HG02884 (cell line): ENCODE measurements at regions not wholly inside any gene's neighbourhood (a gene's known extent, or its start where the extent isn't known, plus 50 kb on each side); places are given as distances from the start of the nearest gene placed in this dataset.
A peak's percentile ranks its signal among the peaks of the same experiment; 100 is the strongest.

Source experiments
- ATAC-seq: cut with Tn5 transposase; IDR thresholded peaks from one replicate; pipeline ENCODE4 v1.9.1; 2021; ENCODE audit warnings: mild to moderate bottlenecking, moderate library complexity; ENCODE audit not compliant: unreplicated experiment

- no peak for ATAC-seq
Measured at GRCh38 chrX:82070948-82071347, 869.0 kb downstream of the SH3BGRL start.

DNA sequence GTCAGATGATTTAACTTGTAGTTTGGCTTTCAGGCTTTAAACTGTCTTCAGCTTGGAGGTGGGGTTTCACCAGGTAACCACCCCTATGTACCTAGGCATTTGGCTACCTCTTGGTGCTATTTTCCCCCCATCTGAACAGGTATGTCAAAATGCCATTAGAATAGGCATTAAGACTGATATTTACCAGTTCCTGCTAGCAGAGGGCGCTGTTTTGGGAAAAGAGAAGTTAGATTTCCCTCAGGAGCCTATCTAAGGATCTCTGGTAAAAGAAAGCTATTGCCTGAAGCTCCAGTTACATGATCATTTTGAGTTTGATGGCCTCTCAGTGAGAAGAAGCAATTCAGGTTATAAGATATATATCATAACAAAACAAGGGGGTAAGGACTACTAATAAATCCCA, 879.1 kb downstream of the SH3BGRL start:
- no peak for ATAC-seq

GRCh38 chrX:82087699-82088098, 885.8 kb downstream of the SH3BGRL start:
- no peak for ATAC-seq

- ATAC-seq = no peak
Measured at GRCh38 chrX:82092307-82092706, 890.4 kb downstream of the SH3BGRL start.

DNA sequence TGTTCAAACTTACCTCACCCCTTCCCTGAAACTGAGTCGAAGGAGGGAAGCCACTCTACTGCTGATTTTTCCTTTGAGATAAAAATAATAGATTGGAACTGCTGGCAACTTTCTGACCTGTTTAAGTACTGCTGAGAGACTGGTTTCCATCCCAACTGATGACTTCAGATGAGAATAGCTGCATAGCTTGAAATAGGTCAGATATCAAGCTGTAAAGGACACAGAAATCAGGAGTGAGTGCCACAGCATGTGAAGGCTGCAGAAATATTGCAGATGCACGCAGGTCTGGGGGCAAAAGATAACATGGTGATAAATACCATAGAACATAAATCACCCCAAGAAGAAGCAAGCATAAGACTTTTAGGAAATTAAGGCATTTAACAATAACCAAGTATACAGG, 923.2 kb downstream of the SH3BGRL start:
- ATAC-seq = no peak

DNA sequence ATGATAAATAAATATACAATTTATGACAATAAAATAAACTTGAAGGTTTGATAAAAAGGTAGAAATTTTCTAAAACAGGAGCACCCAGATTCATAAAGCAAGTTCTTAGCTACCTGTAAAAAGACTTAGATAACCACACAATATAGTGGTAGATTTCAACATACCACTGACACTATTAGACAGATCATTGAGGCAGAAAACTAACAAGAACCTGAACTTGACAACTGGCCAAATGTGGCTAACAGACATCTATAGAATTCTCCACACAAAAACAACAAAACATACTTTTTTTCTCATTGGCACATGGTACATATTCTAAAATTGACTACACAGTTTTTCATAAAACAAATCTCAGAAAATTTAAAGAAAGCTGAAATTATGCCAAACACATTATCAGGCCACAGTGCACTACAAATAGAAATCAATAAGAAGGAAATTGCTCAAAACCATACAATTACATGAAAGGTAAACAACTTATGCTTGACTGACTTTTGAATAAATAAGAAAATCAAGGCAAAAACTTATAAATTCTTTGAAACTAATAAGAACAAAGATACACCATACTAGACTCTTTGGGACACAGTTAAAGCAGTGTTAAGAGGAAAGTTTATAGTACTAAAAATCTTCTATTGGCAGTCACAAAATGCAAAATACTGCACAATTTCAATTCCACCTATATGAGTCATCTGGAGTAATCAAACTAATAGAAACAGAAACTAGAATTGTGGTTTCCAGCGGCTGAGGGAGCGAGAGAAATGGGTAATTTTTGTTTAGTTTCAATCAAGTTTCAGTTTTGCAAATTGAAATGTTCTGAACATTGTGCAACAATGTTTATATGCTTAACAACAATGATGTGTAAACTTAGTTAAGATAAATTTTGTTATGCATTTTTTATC, 925.6 kb downstream of the SH3BGRL start:
- no peak for ATAC-seq

GRCh38 chrX:82134378-82134777, 932.5 kb downstream of the SH3BGRL start:
- ATAC-seq = no peak

DNA sequence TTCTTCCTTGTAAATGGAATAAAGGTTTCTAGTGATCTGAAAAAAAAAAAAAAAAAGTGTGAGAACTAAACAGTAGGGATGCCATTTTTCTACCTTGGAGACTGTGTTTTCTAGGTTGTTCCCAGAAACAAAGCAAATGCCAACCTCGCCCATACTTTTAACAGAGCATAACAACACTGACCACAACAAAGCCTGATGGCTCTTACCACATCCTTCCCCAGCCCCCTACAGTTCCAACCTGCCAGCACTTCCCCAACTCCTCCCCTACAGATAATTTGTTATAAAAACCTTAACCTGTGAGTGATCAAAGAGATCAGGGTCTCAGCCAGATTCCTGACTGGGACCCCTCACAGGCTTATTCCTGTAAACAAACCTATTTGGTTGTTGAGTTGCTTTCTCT, 940.0 kb downstream of the SH3BGRL start:
- ATAC-seq = no peak

GRCh38 chrX:82161195-82161594, 959.3 kb downstream of the SH3BGRL start:
- ATAC-seq = no peak

GRCh38 chrX:82163701-82164100, 961.8 kb downstream of the SH3BGRL start:
- ATAC-seq = no peak

GRCh38 chrX:82196866-82197265, 995.0 kb downstream of the SH3BGRL start:
- ATAC-seq = no peak

GRCh38 chrX:82208975-82209374, 1007.1 kb downstream of the SH3BGRL start:
- ATAC-seq = no peak

DNA sequence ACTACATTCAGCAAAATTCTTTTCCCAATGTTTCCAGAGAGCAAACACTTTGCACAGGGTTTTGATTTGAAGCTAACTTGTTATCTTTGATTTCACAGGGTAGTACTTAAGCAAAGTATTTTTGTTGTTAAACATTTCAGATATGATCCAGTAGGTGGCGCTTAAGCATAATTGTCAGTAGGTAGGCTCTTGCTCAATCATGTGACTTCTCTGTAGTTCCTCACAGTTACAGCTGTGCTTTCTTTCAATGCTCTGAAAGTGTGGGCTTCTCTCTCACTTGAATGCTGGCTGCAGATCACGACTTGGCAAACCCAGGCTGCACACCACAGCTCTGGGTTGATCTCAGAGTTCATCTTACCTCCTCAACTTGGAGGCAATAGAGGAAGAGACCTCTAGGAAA, 1016.5 kb downstream of the SH3BGRL start:
- ATAC-seq = peak; percentile 79

DNA sequence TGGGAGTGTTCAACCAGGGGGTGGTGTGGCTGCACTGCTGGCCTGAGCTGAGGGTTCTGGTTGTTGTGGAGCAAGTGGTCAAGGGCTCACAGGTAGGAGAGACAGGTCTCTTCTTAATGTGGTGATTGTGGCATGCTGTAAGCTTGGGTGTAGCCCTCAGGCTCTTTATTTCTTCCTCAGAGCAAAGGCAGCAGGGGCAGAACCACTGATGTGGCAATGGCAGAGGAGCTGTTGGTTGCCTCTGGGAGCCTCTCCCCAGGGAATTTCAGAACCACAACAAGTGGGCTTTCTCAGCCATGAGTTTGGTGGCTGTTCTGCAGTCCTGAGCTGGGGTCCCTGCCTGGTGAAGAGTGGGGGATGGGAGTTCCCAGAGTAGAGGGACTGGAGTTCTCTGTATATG, 1017.2 kb downstream of the SH3BGRL start:
- no peak for ATAC-seq

DNA sequence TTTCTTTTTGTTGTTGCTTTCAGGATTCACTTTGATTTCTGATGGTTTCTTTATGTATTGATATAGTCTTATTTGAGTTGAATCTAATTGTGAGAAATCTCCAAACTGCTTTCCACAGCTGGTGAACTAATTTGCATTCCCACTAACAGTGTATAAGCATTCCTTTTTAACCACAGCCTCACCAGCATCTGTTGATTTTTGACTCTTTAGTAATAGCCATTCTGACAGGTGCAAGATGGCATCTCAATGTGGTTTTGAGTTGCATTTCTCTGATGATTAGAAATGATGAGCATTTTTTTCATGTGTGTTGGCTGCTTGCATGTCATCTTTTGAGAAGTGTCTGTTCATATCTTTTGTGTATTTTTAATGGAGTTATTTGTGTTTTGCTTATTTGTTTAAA, 1023.1 kb downstream of the SH3BGRL start:
- ATAC-seq = no peak

GRCh38 chrX:82230013-82230412, 1028.1 kb downstream of the SH3BGRL start:
- ATAC-seq = no peak

DNA sequence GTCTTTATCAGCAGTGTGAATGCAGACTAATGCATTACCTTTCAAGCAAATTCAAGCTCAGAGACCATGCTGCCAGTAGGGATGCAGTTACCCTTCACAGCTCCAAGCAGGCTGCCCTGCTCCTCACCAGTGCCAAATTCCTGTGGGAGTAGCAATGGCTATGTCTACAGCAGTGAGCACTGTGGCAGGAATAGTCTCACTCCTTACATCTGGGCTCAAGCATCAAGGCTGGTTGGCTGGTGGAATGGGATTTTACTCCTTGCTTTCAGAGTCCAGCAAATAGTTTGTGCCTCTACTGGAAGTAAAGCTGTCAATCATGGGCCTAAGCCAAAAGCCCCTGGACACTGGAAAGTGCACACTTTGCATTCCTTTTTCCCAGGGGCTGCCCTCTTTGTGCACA, 1030.8 kb downstream of the SH3BGRL start:
- no peak for ATAC-seq

DNA sequence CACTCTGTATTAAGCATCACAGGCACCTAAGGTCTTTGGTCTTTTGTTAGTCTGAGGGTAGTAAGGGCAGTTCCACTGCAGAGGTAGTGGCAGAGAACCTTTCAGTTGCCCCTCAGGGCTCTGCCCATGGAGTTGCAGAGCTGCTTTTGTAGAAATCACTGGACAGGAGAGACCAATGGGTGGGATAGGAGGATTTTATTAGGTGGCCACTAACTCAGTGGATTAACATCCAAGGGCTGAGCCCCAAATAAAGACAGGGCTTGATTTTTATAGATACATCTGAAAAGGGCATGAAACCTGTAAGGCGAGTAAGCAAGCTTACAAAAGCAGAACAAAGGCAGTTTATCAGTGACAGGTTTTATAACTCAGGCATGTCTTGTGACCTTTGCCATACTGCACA, 1035.4 kb downstream of the SH3BGRL start:
- no peak for ATAC-seq
